Right cardiac atrium (tissue), 5 donors: ENCODE measurements at regions not wholly inside any gene's neighbourhood (a gene's known extent, or its start where the extent isn't known, plus 50 kb on each side); places are given as distances from the start of the nearest gene placed in this dataset.

Experiments used
- ATAC-seq, 2 donors: fragments of 200-7000 bp; cut with Tn5 transposase; one replicate each; pipeline versions ENCODE4 v1.8.0 to v1.9.1; 2020; ENCODE audit warnings: moderate library complexity in 2 of 2, mild to moderate bottlenecking in 1 of 2
- DNase-seq, 3 donors: peaks; one replicate each; pipeline ENCODE4 v3.0.0-alpha.2; 2020
- H3K27ac ChIP-seq: one replicate; pipeline ENCODE4 v1.5.1; 2013; ENCODE audit warnings: mild to moderate bottlenecking, low read length, control low read depth, moderate library complexity
- H3K27me3 ChIP-seq: one replicate; pipeline ENCODE4 v1.6.1; 2013; ENCODE audit not compliant: control insufficient read depth, insufficient read depth
- H3K4me1 ChIP-seq: one replicate; pipeline ENCODE4 v1.6.1; 2013; ENCODE audit warnings: low read length; ENCODE audit not compliant: control insufficient read depth, insufficient read depth
- H3K4me3 ChIP-seq: one replicate; pipeline ENCODE4 v1.5.1; 2013; ENCODE audit warnings: low read length, control low read depth
- H3K9me3 ChIP-seq: one replicate; pipeline ENCODE4 v1.6.1; 2013; ENCODE audit warnings: low read length; ENCODE audit not compliant: control insufficient read depth
- WGBS: extraction: QIAGEN DNeasy Blood & Tissue Kit; methylation state at CpG from one replicate; pipeline ENCODE4 v1.1.7; 2013; 5-methylcytosine and 5-hydroxymethylcytosine counted together
- intact Hi-C, 4 donors: fragments of 100-400 bp; cut with DNase I; formaldehyde crosslinking; loops; one replicate each; pipeline versions ENCODE4 v1.11.0 to v1.14.0; 2022 to 2023
- donor health status: healthy with polysubstance abuse.
- donor health status: DM: no; HTN: yes; CAD: no.
- donor health status: DM: no; HTN: no; CAD: no.
- donor health status: DM: no; HTN: yes; CAD: no; lungs with severe emphysema.
- donor health status: DM: yes; HTN: yes; CAD: no.

- no peak overlapping the region for H3K27ac ChIP-seq
- DNase-seq, result no peak
- no peak for ATAC-seq
- H3K9me3 ChIP-seq, result peaks cover 2% of the 10 kb centered on the region
- no peaks in the 10 kb centered on the region for H3K4me1 ChIP-seq
- 30% methylated on average over 2 of the region's 2 CpGs for WGBS
- no peaks in the 10 kb centered on the region for H3K27me3 ChIP-seq
- intact Hi-C loops, result loop anchor here in 2 of 4 donors (10.0 kb wide), 1 partner anchor 448 kb away; no protein-coding TSS in a partner anchor
- no peak overlapping the region for H3K4me3 ChIP-seq
These were observed 789.3 kb downstream of the SEMA5A start for GRCh38 chr5:8756498-8757084.

GRCh38 chr5:8765886-8766285, 780.0 kb downstream of the SEMA5A start:
- intact Hi-C loops, result no loop called here
- DNase-seq (no peak), ATAC-seq (no peak)
- H3K4me3 ChIP-seq, result no peak overlapping the region
- H3K9me3 ChIP-seq, result no peaks in the 10 kb centered on the region
- no peaks in the 10 kb centered on the region for H3K4me1 ChIP-seq
- H3K27ac ChIP-seq, result no peak overlapping the region
- no peaks in the 10 kb centered on the region for H3K27me3 ChIP-seq
- WGBS, result 43% methylated on average over 3 of the region's 3 CpGs

GRCh38 chr5:8766448-8766847, 779.4 kb downstream of the SEMA5A start:
- ATAC-seq (no peak), DNase-seq (no peak)
- WGBS, result 45% methylated on average over 1 of the region's 1 CpG
- no peaks in the 10 kb centered on the region for H3K27me3 ChIP-seq
- no peak overlapping the region for H3K4me3 ChIP-seq
- intact Hi-C loops, result no loop called here
- H3K27ac ChIP-seq, result no peak overlapping the region
- H3K9me3 ChIP-seq, result no peaks in the 10 kb centered on the region
- H3K4me1 ChIP-seq, result no peaks in the 10 kb centered on the region

- Histone ChIP-seq H3K4me1 (no peaks in the 10 kb centered on the region), H3K4me3 (no peak overlapping the region), H3K27ac (no peak overlapping the region), H3K9me3 (no peaks in the 10 kb centered on the region), H3K27me3 (no peaks in the 10 kb centered on the region)
- intact Hi-C loops, result no loop called here
- DNase-seq, result no peak
- no peak for ATAC-seq
- 73% methylated on average over 3 of the region's 3 CpGs for WGBS
These were observed 778.8 kb downstream of the SEMA5A start for GRCh38 chr5:8767111-8767510.

GRCh38 chr5:8767746-8768145, 778.1 kb downstream of the SEMA5A start:
- Histone ChIP-seq H3K27ac (no peak overlapping the region), H3K27me3 (no peaks in the 10 kb centered on the region), H3K4me1 (no peaks in the 10 kb centered on the region), H3K9me3 (no peaks in the 10 kb centered on the region), H3K4me3 (no peak overlapping the region)
- DNase-seq (no peak), ATAC-seq (no peak)
- intact Hi-C loops, result no loop called here
- 51% methylated on average over 3 of the region's 3 CpGs for WGBS

GRCh38 chr5:8769631-8770030, 776.2 kb downstream of the SEMA5A start:
- Histone ChIP-seq H3K4me3 (no peak overlapping the region), H3K4me1 (no peaks in the 10 kb centered on the region), H3K27me3 (no peaks in the 10 kb centered on the region), H3K27ac (no peak overlapping the region), H3K9me3 (no peaks in the 10 kb centered on the region)
- DNase-seq (no peak), ATAC-seq (no peak)
- intact Hi-C loops, result no loop called here
- WGBS, result 65% methylated on average over 3 of the region's 3 CpGs

GRCh38 chr5:8770431-8770830, 775.4 kb downstream of the SEMA5A start:
- H3K9me3 ChIP-seq, result no peaks in the 10 kb centered on the region
- WGBS, result 60% methylated on average over 3 of the region's 3 CpGs
- H3K4me3 ChIP-seq, result no peak overlapping the region
- DNase-seq (no peak), ATAC-seq (no peak)
- no peaks in the 10 kb centered on the region for H3K27me3 ChIP-seq
- H3K27ac ChIP-seq, result no peak overlapping the region
- H3K4me1 ChIP-seq, result no peaks in the 10 kb centered on the region
- intact Hi-C loops, result no loop called here

GRCh38 chr5:8773046-8773615, 772.7 kb downstream of the SEMA5A start:
- Histone ChIP-seq H3K9me3 (no peaks in the 10 kb centered on the region), H3K4me3 (no peak overlapping the region), H3K4me1 (no peaks in the 10 kb centered on the region), H3K27me3 (no peaks in the 10 kb centered on the region), H3K27ac (no peak overlapping the region)
- 82% methylated on average over 5 of the region's 5 CpGs for WGBS
- DNase-seq (no peak), ATAC-seq (no peak)
- intact Hi-C loops, result no loop called here

- DNase-seq (no peak), ATAC-seq (no peak)
- Histone ChIP-seq H3K27ac (no peak overlapping the region), H3K27me3 (no peaks in the 10 kb centered on the region), H3K4me3 (no peak overlapping the region), H3K9me3 (peaks cover 8% of the 10 kb centered on the region), H3K4me1 (no peaks in the 10 kb centered on the region)
- intact Hi-C loops, result no loop called here
- 80% methylated on average over 2 of the region's 2 CpGs for WGBS
These were observed 761.2 kb downstream of the SEMA5A start for GRCh38 chr5:8784692-8785091.

- no peaks in the 10 kb centered on the region for H3K27me3 ChIP-seq
- WGBS, result 73% methylated on average over 3 of the region's 3 CpGs
- peaks cover 7% of the 10 kb centered on the region for H3K9me3 ChIP-seq
- ATAC-seq (no peak), DNase-seq (no peak)
- intact Hi-C loops, result no loop called here
- no peaks in the 10 kb centered on the region for H3K4me1 ChIP-seq
- no peak overlapping the region for H3K27ac ChIP-seq
- no peak overlapping the region for H3K4me3 ChIP-seq
These were observed 757.6 kb downstream of the SEMA5A start for GRCh38 chr5:8788246-8788645.

GRCh38 chr5:8805653-8806052, 740.2 kb downstream of the SEMA5A start:
- no peaks in the 10 kb centered on the region for H3K27me3 ChIP-seq
- intact Hi-C loops, result no loop called here

GRCh38 chr5:8807636-8808035, 738.2 kb downstream of the SEMA5A start:
- DNase-seq, result no peak
- no peak for ATAC-seq
- intact Hi-C loops, result no loop called here
- peaks cover 8% of the 10 kb centered on the region for H3K9me3 ChIP-seq
- no peak overlapping the region for H3K4me3 ChIP-seq
- H3K27ac ChIP-seq, result no peak overlapping the region
- no peaks in the 10 kb centered on the region for H3K27me3 ChIP-seq
- H3K4me1 ChIP-seq, result no peaks in the 10 kb centered on the region
- 36% methylated on average over 3 of the region's 3 CpGs for WGBS

More at GRCh38 chr5:8805653-8806052, 740.2 kb downstream of the SEMA5A start:
- DNase-seq (no peak), ATAC-seq (no peak)
- no peak overlapping the region for H3K4me3 ChIP-seq
- peaks cover 8% of the 10 kb centered on the region for H3K9me3 ChIP-seq
- no peaks in the 10 kb centered on the region for H3K4me1 ChIP-seq
- H3K27ac ChIP-seq, result no peak overlapping the region
